ELR (cell line): ENCODE measurements at regions not wholly inside any gene's neighbourhood (a gene's known extent, or its start where the extent isn't known, plus 50 kb on each side); places are given as distances from the start of the nearest gene placed in this dataset.

Experiments
- DNase-seq: peaks from one replicate; pipeline ENCODE4 v3.0.0-alpha.2; 2015; ENCODE audit warnings: low read depth

GRCh38 chrX:10047631-10048030 is 80.5 kb downstream of the CLDN34 start:
- peak; percentile 10 for DNase-seq

GRCh38 chrX:10048076-10048475 is 80.9 kb downstream of the CLDN34 start:
- DNase-seq = peak; percentile 35

GRCh38 chrX:10048707-10049106 is 81.5 kb downstream of the CLDN34 start:
- no peak for DNase-seq

- no peak for DNase-seq
Measured at GRCh38 chrX:10049236-10049635, 82.1 kb downstream of the CLDN34 start.

- no peak for DNase-seq
Measured at GRCh38 chrX:10050481-10050880, 83.3 kb downstream of the CLDN34 start.

- DNase-seq = no peak
Measured at GRCh38 chrX:10051866-10052480, 84.8 kb downstream of the CLDN34 start.

GRCh38 chrX:10052906-10053625 is 85.9 kb downstream of the CLDN34 start:
- DNase-seq = no peak

- DNase-seq = no peak
Measured at GRCh38 chrX:10054396-10054795, 87.2 kb downstream of the CLDN34 start.

- DNase-seq = no peak
Measured at GRCh38 chrX:10055430-10055829, 88.3 kb downstream of the CLDN34 start.

GRCh38 chrX:10062352-10062751 is 94.4 kb upstream of the CLCN4 start:
- DNase-seq = no peak

GRCh38 chrX:10062980-10063379 is 93.8 kb upstream of the CLCN4 start:
- DNase-seq = no peak

- DNase-seq = no peak
Measured at GRCh38 chrX:10064736-10065135, 92.0 kb upstream of the CLCN4 start.

- no peak for DNase-seq
Measured at GRCh38 chrX:10070714-10071436, 85.9 kb upstream of the CLCN4 start.

- no peak for DNase-seq
Measured at GRCh38 chrX:10071451-10072144, 85.2 kb upstream of the CLCN4 start.

- no peak for DNase-seq
Measured at GRCh38 chrX:10072786-10073568, 83.8 kb upstream of the CLCN4 start.

GRCh38 chrX:10073671-10074070 is 83.1 kb upstream of the CLCN4 start:
- no peak for DNase-seq

- no peak for DNase-seq
Measured at GRCh38 chrX:10074241-10074941, 82.4 kb upstream of the CLCN4 start.

GRCh38 chrX:10076765-10077164 is 80.0 kb upstream of the CLCN4 start:
- DNase-seq = no peak

- peak; percentile 63 for DNase-seq
Measured at GRCh38 chrX:10077425-10078188, 79.2 kb upstream of the CLCN4 start.

- no peak for DNase-seq
Measured at GRCh38 chrX:10078266-10078665, 78.5 kb upstream of the CLCN4 start.
